DOHH2 (cell line): ENCODE measurements at regions not wholly inside any gene's neighbourhood (a gene's known extent, or its start where the extent isn't known, plus 50 kb on each side); places are given as distances from the start of the nearest gene placed in this dataset.

Experiments
- H3F3A ChIP-seq: fragments of 200-600 bp; sonication (generic), shearing (Covaris generic); 2 replicates; pipeline ENCODE4 v1.6.0; 2016; ENCODE audit warnings: antibody characterized with exemption, mild to moderate bottlenecking; ENCODE audit not compliant: control insufficient read depth, insufficient read depth
- H3K27ac ChIP-seq: fragments of 200-600 bp; sonication (generic); 2 replicates; pipeline ENCODE4 v1.5.1; 2014; ENCODE audit warnings: low read depth, mild to moderate bottlenecking, low read length, moderate library complexity
- H3K27me3 ChIP-seq: fragments of 200-600 bp; sonication (generic); 2 replicates; pipeline ENCODE4 v1.6.1; 2014; ENCODE audit warnings: mild to moderate bottlenecking, low read length, mixed read lengths; ENCODE audit not compliant: control insufficient read depth
- H3K36me3 ChIP-seq: fragments of 200-600 bp; sonication (generic); 2 replicates; pipeline ENCODE4 v1.6.1; 2014; ENCODE audit warnings: mild to moderate bottlenecking, low read length, moderate library complexity, mixed read lengths; ENCODE audit not compliant: control insufficient read depth
- H3K4me1 ChIP-seq: fragments of 200-600 bp; sonication (generic); 2 replicates; pipeline ENCODE4 v1.6.1; 2014; ENCODE audit warnings: mild to moderate bottlenecking, low read length, mixed read lengths; ENCODE audit not compliant: control insufficient read depth
- H3K4me2 ChIP-seq: fragments of 200-600 bp; sonication (generic); 2 replicates; pipeline ENCODE4 v1.6.0; 2014; ENCODE audit warnings: mild to moderate bottlenecking, low read length, moderate library complexity
- H3K4me3 ChIP-seq: fragments of 200-600 bp; sonication (generic); 2 replicates; pipeline ENCODE4 v1.5.1; 2014; ENCODE audit warnings: mild to moderate bottlenecking, low read length, mixed read lengths
- H3K79me2 ChIP-seq: fragments of 200-600 bp; sonication (generic); 2 replicates; pipeline ENCODE4 v1.6.1; 2014; ENCODE audit warnings: mild to moderate bottlenecking, low read length, mixed read lengths; ENCODE audit not compliant: control insufficient read depth
- H3K9me2 ChIP-seq: fragments of 200-600 bp; sonication (generic); replicated peaks from 2 replicates; pipeline ENCODE4 v1.6.1; 2014; ENCODE audit warnings: mild to moderate bottlenecking, low read length, mixed read lengths; ENCODE audit not compliant: control insufficient read depth
- H3K9me3 ChIP-seq: fragments of 200-600 bp; sonication (generic); 2 replicates; pipeline ENCODE4 v1.6.1; 2014; ENCODE audit warnings: antibody characterized with exemption, low read length, mixed read lengths; ENCODE audit not compliant: control insufficient read depth, insufficient read depth
- H4K20me1 ChIP-seq: fragments of 200-600 bp; sonication (generic); 2 replicates; pipeline ENCODE4 v1.6.0; 2014; ENCODE audit warnings: low read depth, mild to moderate bottlenecking, antibody characterized with exemption, low read length, moderate library complexity; ENCODE audit not compliant: control insufficient read depth, insufficient read depth
- CTCF ChIP-seq: fragments of 200-600 bp; sonication (generic); IDR thresholded peaks from one replicate; pipeline ENCODE4 v1.5.1; 2014; ENCODE audit warnings: antibody characterized with exemption, mild to moderate bottlenecking, low read depth, low read length; ENCODE audit not compliant: poor library complexity, severe bottlenecking
- EZH2phosphoT487 ChIP-seq: fragments of 200-600 bp; sonication (generic); IDR thresholded peaks from 2 replicates; pipeline ENCODE4 v1.6.1; 2017; ENCODE audit warnings: borderline replicate concordance, mild to moderate bottlenecking, antibody characterized with exemption, low read length, moderate library complexity, mixed read lengths

DNA sequence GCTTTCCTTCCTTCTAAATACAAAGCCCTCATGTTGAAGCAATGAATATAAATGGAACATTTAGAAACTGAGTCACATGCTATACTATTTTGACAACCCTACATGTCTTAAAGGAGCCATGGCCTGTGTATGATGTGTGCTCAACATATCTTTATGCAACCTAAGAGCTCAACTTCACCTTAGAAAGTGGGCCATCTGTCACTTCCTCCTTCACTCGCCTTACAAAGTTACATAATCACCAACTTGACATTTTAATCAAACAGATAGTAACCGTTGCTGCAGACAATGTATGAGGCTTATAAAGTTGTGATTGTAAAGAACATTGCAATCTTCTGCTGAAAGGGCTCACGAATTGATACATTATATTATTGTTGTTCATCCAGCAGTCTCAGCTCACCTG, 163.6 kb downstream of the SERPINI1 start:
- no peak overlapping the region for H3K4me2 ChIP-seq
- H3K9me3 ChIP-seq, result no peaks in the 10 kb centered on the region
- no peaks in the 10 kb centered on the region for H3K36me3 ChIP-seq
- no peak overlapping the region for H3K4me3 ChIP-seq
- H4K20me1 ChIP-seq, result no peaks in the 10 kb centered on the region
- H3K9me2 ChIP-seq, result no peaks in the 10 kb centered on the region
- H3K27me3 ChIP-seq, result peaks cover 4% of the 10 kb centered on the region
- H3K27ac ChIP-seq, result no peak overlapping the region
- H3F3A ChIP-seq, result no peaks in the 10 kb centered on the region
- TF ChIP-seq CTCF, result no peak
- no peak for TF ChIP-seq EZH2phosphoT487
- no peaks in the 10 kb centered on the region for H3K4me1 ChIP-seq
- H3K79me2 ChIP-seq, result no peaks in the 10 kb centered on the region

GRCh38 chr3:167898091-167898490, 162.6 kb downstream of the SERPINI1 start:
- no peaks in the 10 kb centered on the region for H3K9me3 ChIP-seq
- TF ChIP-seq EZH2phosphoT487, result no peak
- no peak for TF ChIP-seq CTCF
- H3K79me2 ChIP-seq, result no peaks in the 10 kb centered on the region
- H3K36me3 ChIP-seq, result no peaks in the 10 kb centered on the region
- no peak overlapping the region for H3K27ac ChIP-seq
- no peaks in the 10 kb centered on the region for H3K9me2 ChIP-seq
- no peaks in the 10 kb centered on the region for H3F3A ChIP-seq
- H3K4me3 ChIP-seq, result no peak overlapping the region
- no peaks in the 10 kb centered on the region for H3K27me3 ChIP-seq
- H3K4me1 ChIP-seq, result no peaks in the 10 kb centered on the region
- H4K20me1 ChIP-seq, result no peaks in the 10 kb centered on the region
- no peak overlapping the region for H3K4me2 ChIP-seq

DNA sequence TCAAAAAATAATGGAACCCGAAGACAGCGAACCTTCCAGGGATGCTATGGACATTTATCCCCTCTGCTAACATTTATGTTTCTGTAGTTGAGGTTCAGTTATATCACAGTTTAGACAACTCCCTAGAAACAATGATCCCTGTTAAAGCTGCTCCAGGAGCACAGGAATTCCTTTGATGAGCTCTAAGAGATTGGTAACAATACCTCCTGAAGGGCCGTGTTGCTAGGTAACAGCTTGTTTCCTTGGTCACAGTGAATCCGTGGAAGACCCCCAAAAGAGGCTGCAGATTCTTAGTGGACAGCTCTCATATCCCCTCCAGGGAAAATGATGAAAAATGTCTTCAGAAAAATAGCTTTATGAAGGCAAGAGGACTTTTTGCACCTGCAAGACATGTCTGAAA, 160.2 kb downstream of the SERPINI1 start:
- H3K27me3 ChIP-seq, result no peaks in the 10 kb centered on the region
- no peaks in the 10 kb centered on the region for H3K9me3 ChIP-seq
- no peak overlapping the region for H3K4me2 ChIP-seq
- no peak overlapping the region for H3K27ac ChIP-seq
- H3K9me2 ChIP-seq, result no peaks in the 10 kb centered on the region
- no peak overlapping the region for H3K4me3 ChIP-seq
- no peaks in the 10 kb centered on the region for H4K20me1 ChIP-seq
- no peaks in the 10 kb centered on the region for H3F3A ChIP-seq
- no peaks in the 10 kb centered on the region for H3K4me1 ChIP-seq
- H3K36me3 ChIP-seq, result no peaks in the 10 kb centered on the region
- no peaks in the 10 kb centered on the region for H3K79me2 ChIP-seq
- TF ChIP-seq CTCF (no peak), EZH2phosphoT487 (no peak)

DNA sequence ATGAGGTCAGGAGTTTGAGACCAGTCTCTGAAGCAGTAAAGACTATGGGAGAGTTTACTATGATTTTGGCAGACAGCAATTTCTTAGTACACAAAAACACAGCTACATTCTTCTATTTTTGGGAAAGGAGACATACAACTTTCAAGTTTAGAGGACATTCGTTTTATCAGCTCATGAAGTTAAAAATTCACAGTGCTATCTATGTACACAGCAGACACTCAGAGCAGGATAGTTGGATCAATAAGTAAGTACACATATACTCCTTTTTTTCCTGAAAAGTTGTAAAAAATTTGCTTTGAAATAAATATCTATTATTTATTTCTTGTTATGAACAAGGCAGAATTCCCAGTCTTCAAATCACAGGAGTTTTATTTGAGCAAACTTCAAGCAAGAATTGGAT, 159.7 kb downstream of the SERPINI1 start:
- no peaks in the 10 kb centered on the region for H3K36me3 ChIP-seq
- H3K4me1 ChIP-seq, result no peaks in the 10 kb centered on the region
- H3K27me3 ChIP-seq, result no peaks in the 10 kb centered on the region
- TF ChIP-seq EZH2phosphoT487, result no peak
- TF ChIP-seq CTCF, result no peak
- no peaks in the 10 kb centered on the region for H3K79me2 ChIP-seq
- H3F3A ChIP-seq, result no peaks in the 10 kb centered on the region
- no peak overlapping the region for H3K4me3 ChIP-seq
- no peaks in the 10 kb centered on the region for H4K20me1 ChIP-seq
- no peak overlapping the region for H3K4me2 ChIP-seq
- H3K9me3 ChIP-seq, result no peaks in the 10 kb centered on the region
- H3K9me2 ChIP-seq, result no peaks in the 10 kb centered on the region
- no peak overlapping the region for H3K27ac ChIP-seq
